ENCODE measurements at regions not wholly inside any gene's neighbourhood (a gene's known extent, or its start where the extent isn't known, plus 50 kb on each side); places are given as distances from the start of the nearest gene placed in this dataset.
"Not testable (repeated sequence)": the region's sequence is repeated elsewhere in the genome, so short reads cannot be mapped to it uniquely, and the experiment has no call there.

- Mint-ChIP-seq H3K4me3 (no peak overlapping the region), H3K9me3 (no peaks in the 10 kb centered on the region), H3K27ac (no peak overlapping the region), H3K36me3 (ENCODE audit: low read depth) (no peaks in the 10 kb centered on the region), H3K27me3 (ENCODE audit: insufficient read depth) (no peaks in the 10 kb centered on the region; the same call in none of the 2 replicates), H3K4me1 (ENCODE audit: low read depth) (no peaks in the 10 kb centered on the region)
- TF ChIP-seq, protein P1, sequence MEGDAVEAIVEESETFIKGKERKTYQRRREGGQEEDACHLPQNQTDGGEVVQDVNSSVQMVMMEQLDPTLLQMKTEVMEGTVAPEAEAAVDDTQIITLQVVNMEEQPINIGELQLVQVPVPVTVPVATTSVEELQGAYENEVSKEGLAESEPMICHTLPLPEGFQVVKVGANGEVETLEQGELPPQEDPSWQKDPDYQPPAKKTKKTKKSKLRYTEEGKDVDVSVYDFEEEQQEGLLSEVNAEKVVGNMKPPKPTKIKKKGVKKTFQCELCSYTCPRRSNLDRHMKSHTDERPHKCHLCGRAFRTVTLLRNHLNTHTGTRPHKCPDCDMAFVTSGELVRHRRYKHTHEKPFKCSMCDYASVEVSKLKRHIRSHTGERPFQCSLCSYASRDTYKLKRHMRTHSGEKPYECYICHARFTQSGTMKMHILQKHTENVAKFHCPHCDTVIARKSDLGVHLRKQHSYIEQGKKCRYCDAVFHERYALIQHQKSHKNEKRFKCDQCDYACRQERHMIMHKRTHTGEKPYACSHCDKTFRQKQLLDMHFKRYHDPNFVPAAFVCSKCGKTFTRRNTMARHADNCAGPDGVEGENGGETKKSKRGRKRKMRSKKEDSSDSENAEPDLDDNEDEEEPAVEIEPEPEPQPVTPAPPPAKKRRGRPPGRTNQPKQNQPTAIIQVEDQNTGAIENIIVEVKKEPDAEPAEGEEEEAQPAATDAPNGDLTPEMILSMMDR (IDR thresholded peaks at IDR 0.05): no peak
- DNase-seq: no peak
Measured at GRCh38 chr19:31533114-31533513, 183.9 kb upstream of the TSHZ3 start.

- no peaks in the 10 kb centered on the region for H3K36me3 Mint-ChIP-seq (ENCODE audit: low read depth)
- TF ChIP-seq, protein P1 (IDR thresholded peaks at IDR 0.05): no peak
Measured at GRCh38 chr19:31534231-31534630, 185.0 kb upstream of the TSHZ3 start.

GRCh38 chr19:31534786-31535657 is 185.8 kb upstream of the TSHZ3 start:
- no peaks in the 10 kb centered on the region for H3K36me3 Mint-ChIP-seq (ENCODE audit: low read depth)
- H3K4me1 Mint-ChIP-seq (ENCODE audit: low read depth): no peaks in the 10 kb centered on the region
- TF ChIP-seq, protein P1 (IDR thresholded peaks at IDR 0.05): no peak
- no peak overlapping the region for H3K27ac Mint-ChIP-seq
- H3K27me3 Mint-ChIP-seq (ENCODE audit: insufficient read depth): peaks cover 4% of the 10 kb centered on the region
- no peak for DNase-seq
- H3K9me3 Mint-ChIP-seq: no peaks in the 10 kb centered on the region
- no peak overlapping the region for H3K4me3 Mint-ChIP-seq

More at GRCh38 chr19:31534231-31534630, 185.0 kb upstream of the TSHZ3 start:
- Mint-ChIP-seq H3K4me3 (no peak overlapping the region), H3K27me3 (ENCODE audit: insufficient read depth) (peaks cover 2% of the 10 kb centered on the region), H3K27ac (no peak overlapping the region), H3K4me1 (ENCODE audit: low read depth) (no peaks in the 10 kb centered on the region), H3K9me3 (no peaks in the 10 kb centered on the region)
- DNase-seq: no peak

GRCh38 chr19:31535691-31536460 is 186.6 kb upstream of the TSHZ3 start:
- no peaks in the 10 kb centered on the region for H3K4me1 Mint-ChIP-seq (ENCODE audit: low read depth)
- H3K9me3 Mint-ChIP-seq: no peaks in the 10 kb centered on the region
- no peak overlapping the region for H3K4me3 Mint-ChIP-seq
- TF ChIP-seq, protein P1 (IDR thresholded peaks at IDR 0.05): no peak
- no peak overlapping the region for H3K27ac Mint-ChIP-seq
- no peaks in the 10 kb centered on the region for H3K36me3 Mint-ChIP-seq (ENCODE audit: low read depth)
- H3K27me3 Mint-ChIP-seq (ENCODE audit: insufficient read depth): peaks cover 7% of the 10 kb centered on the region
- DNase-seq: no peak

DNA sequence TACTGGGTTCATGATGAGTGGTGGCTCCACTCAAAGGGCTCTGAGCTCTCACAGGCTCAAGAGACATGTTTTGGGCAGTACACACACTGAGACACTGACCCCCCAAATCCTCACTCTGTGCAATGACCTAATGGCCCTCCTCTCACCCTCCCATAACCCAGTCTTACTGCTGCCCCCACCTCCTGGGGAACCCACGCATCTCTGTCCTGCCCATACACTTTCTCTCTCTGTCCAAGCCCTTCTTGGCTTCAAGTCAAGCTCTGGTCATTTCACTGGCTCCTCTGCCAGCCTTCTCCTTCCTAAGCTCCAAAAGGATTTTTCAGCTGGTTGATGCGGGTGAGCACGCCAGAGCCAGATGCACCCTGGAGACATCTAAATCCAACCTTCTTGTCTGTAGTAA is 187.9 kb upstream of the TSHZ3 start:
- Mint-ChIP-seq H3K27ac (no peak overlapping the region), H3K36me3 (ENCODE audit: low read depth) (no peaks in the 10 kb centered on the region), H3K9me3 (no peaks in the 10 kb centered on the region), H3K27me3 (ENCODE audit: insufficient read depth) (peaks cover 11% of the 10 kb centered on the region), H3K4me3 (no peak overlapping the region), H3K4me1 (ENCODE audit: low read depth) (no peaks in the 10 kb centered on the region)
- no peak for DNase-seq
- TF ChIP-seq, protein P1 (IDR thresholded peaks at IDR 0.05): no peak

GRCh38 chr19:31537902-31538301 is 188.7 kb upstream of the TSHZ3 start:
- H3K27ac Mint-ChIP-seq; H3K36me3 Mint-ChIP-seq (ENCODE audit: low read depth); H3K4me1 Mint-ChIP-seq (ENCODE audit: low read depth); H3K4me3 Mint-ChIP-seq; H3K9me3 Mint-ChIP-seq; DNase-seq: not testable (repeated sequence)
- H3K27me3 Mint-ChIP-seq (ENCODE audit: insufficient read depth): peaks cover 16% of the 10 kb centered on the region

Data from HFFc6 (cell line).